ENCODE measurements at regions not wholly inside any gene's neighbourhood (a gene's known extent, or its start where the extent isn't known, plus 50 kb on each side); places are given as distances from the start of the nearest gene placed in this dataset.

- peaks cover 0 to 12% (median 6%) of the 10 kb centered on the region in 3 donors for H3K27me3 Mint-ChIP-seq (ENCODE audit: low read depth in 3 of 3)
- no peak overlapping the region for H3K4me3 Mint-ChIP-seq
- H3K36me3 ChIP-seq (replicated peaks in 1 of 2; ENCODE audit: control insufficient read depth in 1 of 2, insufficient read depth in 2 of 2, low read length in 2 of 2), result no peaks in the 10 kb centered on the region
- H3K9me3 ChIP-seq (replicated peaks in 1 of 2; ENCODE audit: control insufficient read depth in 1 of 2, insufficient read depth in 1 of 2, low read length in 2 of 2), result no peaks in the 10 kb centered on the region
- H3K27me3 ChIP-seq (ENCODE audit: control insufficient read depth in 2 of 2, insufficient read depth in 2 of 2, low read length in 2 of 2), result no peaks in the 10 kb centered on the region
- H3K79me2 ChIP-seq (ENCODE audit: insufficient read depth, low read length), result no peaks in the 10 kb centered on the region
- H2AFZ ChIP-seq (ENCODE audit: insufficient read depth, low read depth, low read length, poor library complexity, severe bottlenecking), result no peak overlapping the region
- H3K4me1 ChIP-seq (ENCODE audit: control insufficient read depth in 1 of 2, insufficient read depth in 2 of 2, low read length in 2 of 2), result no peaks in the 10 kb centered on the region
- H4K20me1 ChIP-seq (ENCODE audit: insufficient read depth, low read length), result no peaks in the 10 kb centered on the region
- peaks cover 0 to 12% (median 3%) of the 10 kb centered on the region in 7 donors for H3K9me3 Mint-ChIP-seq
- no peak overlapping the region for H3K27ac ChIP-seq (ENCODE audit: low read depth in 1 of 2, low read length in 2 of 2)
- no peak overlapping the region for H3K4me2 ChIP-seq (replicated peaks; ENCODE audit: extremely low read depth, low read length, poor library complexity, severe bottlenecking)
- no peak overlapping the region for H3K4me3 ChIP-seq (replicated peaks in 1 of 3; ENCODE audit: low read depth in 2 of 3, low read length in 3 of 3)
- no peak overlapping the region for H3K27ac Mint-ChIP-seq
- DNase-seq, result no peak
- no peak for TF ChIP-seq CTCF (IDR thresholded peaks at IDR 0.05)
- no peaks in the 10 kb centered on the region for H3K4me1 Mint-ChIP-seq
- H3K36me3 Mint-ChIP-seq, result no peaks in the 10 kb centered on the region
- WGBS (ENCODE audit: insufficient coverage), result 92% methylated on average over 2 of the region's 5 CpGs
- intact Hi-C loops (cut with micrococcal nuclease), result no loop called here
- H3K9ac ChIP-seq (ENCODE audit: insufficient read depth, low read length, poor library complexity, severe bottlenecking), result no peak overlapping the region
These were observed 63.5 kb upstream of the IGFBP2 start for GRCh38 chr2:216569765-216570164.

- no CpG with 5 or more reads among the region's 1 CpG for WGBS (ENCODE audit: insufficient coverage)
- H4K20me1 ChIP-seq (ENCODE audit: insufficient read depth, low read length), result no peaks in the 10 kb centered on the region
These were observed 62.9 kb upstream of the IGFBP2 start for GRCh38 chr2:216570357-216570756.

More at GRCh38 chr2:216570357-216570756, 62.9 kb upstream of the IGFBP2 start:
- H3K9me3 Mint-ChIP-seq, result peaks cover 0 to 9% (median 3%) of the 10 kb centered on the region in 7 donors
- DNase-seq, result no peak
- no peaks in the 10 kb centered on the region for H3K36me3 ChIP-seq (replicated peaks in 1 of 2; ENCODE audit: control insufficient read depth in 1 of 2, insufficient read depth in 2 of 2, low read length in 2 of 2)
- H3K36me3 Mint-ChIP-seq, result no peaks in the 10 kb centered on the region
- no peaks in the 10 kb centered on the region for H3K9me3 ChIP-seq (replicated peaks in 1 of 2; ENCODE audit: control insufficient read depth in 1 of 2, insufficient read depth in 1 of 2, low read length in 2 of 2)
- H3K27me3 Mint-ChIP-seq (ENCODE audit: low read depth in 3 of 3), result peaks cover 0 to 12% (median 2%) of the 10 kb centered on the region in 3 donors
- no peaks in the 10 kb centered on the region for H3K79me2 ChIP-seq (ENCODE audit: insufficient read depth, low read length)
- no peak for TF ChIP-seq CTCF (IDR thresholded peaks at IDR 0.05)
- no peak overlapping the region for H3K9ac ChIP-seq (ENCODE audit: insufficient read depth, low read length, poor library complexity, severe bottlenecking)
- H3K27ac Mint-ChIP-seq, result no peak overlapping the region
- H3K27ac ChIP-seq (ENCODE audit: low read depth in 1 of 2, low read length in 2 of 2), result no peak overlapping the region
- no peak overlapping the region for H3K4me2 ChIP-seq (replicated peaks; ENCODE audit: extremely low read depth, low read length, poor library complexity, severe bottlenecking)
- no peak overlapping the region for H2AFZ ChIP-seq (ENCODE audit: insufficient read depth, low read depth, low read length, poor library complexity, severe bottlenecking)
- intact Hi-C loops (cut with micrococcal nuclease), result no loop called here
- no peaks in the 10 kb centered on the region for H3K4me1 ChIP-seq (ENCODE audit: control insufficient read depth in 1 of 2, insufficient read depth in 2 of 2, low read length in 2 of 2)
- H3K27me3 ChIP-seq (ENCODE audit: control insufficient read depth in 2 of 2, insufficient read depth in 2 of 2, low read length in 2 of 2), result no peaks in the 10 kb centered on the region
- no peak overlapping the region for H3K4me3 ChIP-seq (replicated peaks in 1 of 3; ENCODE audit: low read depth in 2 of 3, low read length in 3 of 3)
- H3K4me3 Mint-ChIP-seq, result no peak overlapping the region
- no peaks in the 10 kb centered on the region for H3K4me1 Mint-ChIP-seq

All from CD14-positive monocyte (primary cell).